CD4-positive, alpha-beta T cell (primary cell): ENCODE measurements at regions not wholly inside any gene's neighbourhood (a gene's known extent, or its start where the extent isn't known, plus 50 kb on each side); places are given as distances from the start of the nearest gene placed in this dataset.

Experiments
- ATAC-seq: fragments of 200-7000 bp; cut with Tn5 transposase; one replicate; pipeline ENCODE4 v1.10.0; 2022; ENCODE audit warnings: mild to moderate bottlenecking; ENCODE audit not compliant: poor library complexity
- CTCF ChIA-PET: fragments of 350-600 bp; sonication (Branson Sonifier 250); formaldehyde crosslinking; loops from one replicate; lab custom pipeline; 2021; ENCODE audit warnings: antibody characterized with exemption, inconsistent platforms; lab: Charles Lee
- POLR2A ChIA-PET: fragments of 350-600 bp; sonication (Branson Sonifier 250); formaldehyde crosslinking; loops from one replicate; lab custom pipeline; 2021; ENCODE audit warnings: antibody characterized with exemption, inconsistent platforms; lab: Charles Lee
- DNase-seq, 14 experiments: peaks; one replicate each; pipeline ENCODE4 v3.0.0-alpha.2; 2013 to 2020; ENCODE audit warnings: mixed read lengths in 2 of 14
- H3K27ac ChIP-seq, 2 donors: one replicate each; pipeline versions ENCODE4 v1.5.1 to v1.7.0; 2013; ENCODE audit warnings: low read length in 2 of 2, low read depth in 1 of 2, mild to moderate bottlenecking in 1 of 2
- H3K27me3 ChIP-seq, 2 experiments: 1 replicate in 1 of 2; 2 replicates in 1 of 2; pipeline versions ENCODE4 v1.6.1 to v1.7.0; 2013; ENCODE audit warnings: low read length in 2 of 2, control low read depth in 1 of 2, mild to moderate bottlenecking in 1 of 2, moderate library complexity in 1 of 2; ENCODE audit not compliant: insufficient read depth in 2 of 2, control insufficient read depth in 1 of 2
- H3K36me3 ChIP-seq: one replicate; pipeline ENCODE4 v1.6.1; 2013; ENCODE audit warnings: low read length, control low read depth; ENCODE audit not compliant: insufficient read depth
- H3K4me1 ChIP-seq: one replicate; pipeline ENCODE4 v1.6.1; 2013; ENCODE audit warnings: low read length, control low read depth; ENCODE audit not compliant: insufficient read depth
- H3K4me3 ChIP-seq: one replicate; pipeline ENCODE4 v1.5.1; 2013; ENCODE audit warnings: mild to moderate bottlenecking, low read length, moderate library complexity
- H3K9me3 ChIP-seq, 2 experiments: 1 replicate in 1 of 2; 2 replicates in 1 of 2; pipeline versions ENCODE4 v1.6.1 to v1.7.0; 2013; ENCODE audit warnings: low read length in 2 of 2, mild to moderate bottlenecking in 2 of 2, control low read depth in 1 of 2, moderate library complexity in 1 of 2; ENCODE audit not compliant: control insufficient read depth in 1 of 2, insufficient read depth in 1 of 2
- H3K27ac Mint-ChIP-seq: one replicate; pipeline ENCODE4 v1.8.0; 2020; ENCODE audit warnings: mixed read lengths
- H3K27me3 Mint-ChIP-seq: one replicate; pipeline ENCODE4 v1.8.0; 2021; ENCODE audit warnings: mixed read lengths
- H3K36me3 Mint-ChIP-seq: one replicate; pipeline ENCODE4 v1.8.0; 2021; ENCODE audit warnings: low read depth, mixed read lengths
- H3K4me1 Mint-ChIP-seq: one replicate; pipeline ENCODE4 v1.8.0; 2021; ENCODE audit warnings: low read depth, mixed read lengths
- H3K4me3 Mint-ChIP-seq: one replicate; pipeline ENCODE4 v1.8.0; 2020; ENCODE audit warnings: mild to moderate bottlenecking, mixed read lengths
- H3K9me3 Mint-ChIP-seq: one replicate; pipeline ENCODE4 v1.8.0; 2020; ENCODE audit warnings: mixed read lengths
- CTCF ChIP-seq: fragments of 200-600 bp; IDR thresholded peaks from one replicate; pipeline ENCODE4 v1.8.0; 2022; ENCODE audit warnings: antibody characterized with exemption, mild to moderate bottlenecking
- intact Hi-C, 2 experiments: fragments of 100-400 bp; cut with DNase I in 1 of 2; cut with micrococcal nuclease in 1 of 2; formaldehyde crosslinking; loops; one replicate each; pipeline versions ENCODE4 v1.15.1 to v1.9.0; 2023 to 2025; cut with DNase I, micrococcal nuclease

GRCh38 chr18:60146220-60146960, 226.2 kb downstream of the MC4R start:
- ATAC-seq (no peak), DNase-seq (no peak)
- intact Hi-C loops: no loop called here
- Mint-ChIP-seq H3K9me3 (no peaks in the 10 kb centered on the region), H3K36me3 (no peaks in the 10 kb centered on the region), H3K27ac (no peak overlapping the region), H3K27me3 (no peaks in the 10 kb centered on the region), H3K4me3 (no peak overlapping the region), H3K4me1 (no peaks in the 10 kb centered on the region)
- Histone ChIP-seq H3K27me3 (no peaks in the 10 kb centered on the region), H3K4me1 (no peaks in the 10 kb centered on the region), H3K4me3 (no peak overlapping the region), H3K27ac (no peak overlapping the region), H3K9me3 (no peaks in the 10 kb centered on the region), H3K36me3 (no peaks in the 10 kb centered on the region)
- POLR2A ChIA-PET: no interaction called here
- CTCF ChIA-PET: no interaction called here
- no peak for TF ChIP-seq CTCF

- ChIA-PET POLR2A (interaction anchor here (0.6 kb wide), 1 partner anchor 401 kb away, joined by 3 read pairs; no protein-coding TSS in a partner anchor), CTCF (no interaction called here)
- Histone ChIP-seq H3K9me3 (no peaks in the 10 kb centered on the region), H3K4me1 (no peaks in the 10 kb centered on the region), H3K4me3 (no peak overlapping the region), H3K27me3 (no peaks in the 10 kb centered on the region), H3K36me3 (no peaks in the 10 kb centered on the region), H3K27ac (no peak overlapping the region)
- Mint-ChIP-seq H3K36me3 (no peaks in the 10 kb centered on the region), H3K27ac (no peak overlapping the region), H3K27me3 (no peaks in the 10 kb centered on the region), H3K4me1 (no peaks in the 10 kb centered on the region), H3K4me3 (no peak overlapping the region), H3K9me3 (no peaks in the 10 kb centered on the region)
- DNase-seq (no peak), ATAC-seq (no peak)
- intact Hi-C loops: no loop called here
- TF ChIP-seq CTCF: no peak
These were observed 226.8 kb downstream of the MC4R start for GRCh38 chr18:60145776-60146175.

- H3K27ac Mint-ChIP-seq: no peak overlapping the region
- POLR2A ChIA-PET: no interaction called here
- ATAC-seq: no peak
These were observed 235.0 kb downstream of the PMAIP1 start for GRCh38 chr18:60134806-60135205.

More at GRCh38 chr18:60134806-60135205, 235.0 kb downstream of the PMAIP1 start:
- Mint-ChIP-seq H3K36me3 (no peaks in the 10 kb centered on the region), H3K9me3 (peaks cover 11% of the 10 kb centered on the region), H3K4me3 (no peak overlapping the region), H3K27me3 (no peaks in the 10 kb centered on the region), H3K4me1 (no peaks in the 10 kb centered on the region)
- no peak for TF ChIP-seq CTCF
- no peaks in the 10 kb centered on the region for H3K36me3 ChIP-seq
- no peaks in the 10 kb centered on the region for H3K27me3 ChIP-seq
- intact Hi-C loops: no loop called here
- H3K9me3 ChIP-seq: no peaks in the 10 kb centered on the region
- CTCF ChIA-PET: no interaction called here
- H3K4me3 ChIP-seq: no peak overlapping the region
- H3K27ac ChIP-seq: no peak overlapping the region
- DNase-seq: no peak
- no peaks in the 10 kb centered on the region for H3K4me1 ChIP-seq
